GM21717 (cell line): ENCODE measurements at regions not wholly inside any gene's neighbourhood (a gene's known extent, or its start where the extent isn't known, plus 50 kb on each side); places are given as distances from the start of the nearest gene placed in this dataset.
"Not testable (repeated sequence)": the region's sequence is repeated elsewhere in the genome, so short reads cannot be mapped to it uniquely, and the experiment has no call there.

ENCODE experiments used
- ATAC-seq: cut with Tn5 transposase; IDR thresholded peaks from one replicate; pipeline ENCODE4 v1.9.1; 2021; ENCODE audit warnings: mild to moderate bottlenecking, moderate library complexity; ENCODE audit not compliant: unreplicated experiment

GRCh38 chr7:142637240-142637639 is 112.0 kb upstream of the PRSS1 start:
- no peak for ATAC-seq

DNA sequence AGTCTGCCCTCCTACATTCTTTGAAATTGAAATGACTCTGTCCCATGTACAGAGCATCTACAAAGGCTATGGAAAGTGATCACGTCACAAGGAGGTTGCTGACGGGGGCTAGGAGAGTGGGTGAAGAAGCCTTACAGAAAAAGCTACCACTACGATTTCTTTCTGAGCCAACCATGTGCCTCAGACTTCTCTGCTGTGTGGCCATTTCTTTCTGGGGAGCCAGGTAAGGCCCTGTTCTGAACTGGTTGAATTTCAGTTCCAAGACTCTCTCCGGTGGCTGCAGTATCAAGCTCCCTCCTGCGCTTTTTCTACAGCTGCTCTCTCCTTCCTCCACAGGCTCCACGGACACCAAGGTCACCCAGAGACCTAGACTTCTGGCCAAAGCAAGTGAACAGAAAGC is 112.5 kb upstream of the PRSS1 start:
- ATAC-seq, result no peak

DNA sequence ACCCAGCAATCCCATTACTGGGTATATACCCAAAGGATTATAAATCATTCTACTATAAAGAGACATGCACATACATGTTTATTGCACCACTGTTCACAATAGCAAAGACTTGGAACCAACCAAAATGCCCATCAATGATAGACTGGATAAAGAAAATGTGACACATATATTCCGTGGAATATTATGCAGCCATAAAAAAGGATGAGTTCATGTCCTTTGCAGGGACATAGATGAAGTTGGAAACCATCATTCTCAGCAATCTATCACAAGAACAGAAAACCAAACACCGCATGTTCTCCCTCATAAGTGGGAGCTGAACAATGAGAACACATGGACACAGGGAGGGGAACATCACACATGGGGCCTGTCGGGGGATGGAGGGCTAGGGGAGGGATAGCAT is 113.2 kb upstream of the PRSS1 start:
- ATAC-seq, result not testable (repeated sequence)

DNA sequence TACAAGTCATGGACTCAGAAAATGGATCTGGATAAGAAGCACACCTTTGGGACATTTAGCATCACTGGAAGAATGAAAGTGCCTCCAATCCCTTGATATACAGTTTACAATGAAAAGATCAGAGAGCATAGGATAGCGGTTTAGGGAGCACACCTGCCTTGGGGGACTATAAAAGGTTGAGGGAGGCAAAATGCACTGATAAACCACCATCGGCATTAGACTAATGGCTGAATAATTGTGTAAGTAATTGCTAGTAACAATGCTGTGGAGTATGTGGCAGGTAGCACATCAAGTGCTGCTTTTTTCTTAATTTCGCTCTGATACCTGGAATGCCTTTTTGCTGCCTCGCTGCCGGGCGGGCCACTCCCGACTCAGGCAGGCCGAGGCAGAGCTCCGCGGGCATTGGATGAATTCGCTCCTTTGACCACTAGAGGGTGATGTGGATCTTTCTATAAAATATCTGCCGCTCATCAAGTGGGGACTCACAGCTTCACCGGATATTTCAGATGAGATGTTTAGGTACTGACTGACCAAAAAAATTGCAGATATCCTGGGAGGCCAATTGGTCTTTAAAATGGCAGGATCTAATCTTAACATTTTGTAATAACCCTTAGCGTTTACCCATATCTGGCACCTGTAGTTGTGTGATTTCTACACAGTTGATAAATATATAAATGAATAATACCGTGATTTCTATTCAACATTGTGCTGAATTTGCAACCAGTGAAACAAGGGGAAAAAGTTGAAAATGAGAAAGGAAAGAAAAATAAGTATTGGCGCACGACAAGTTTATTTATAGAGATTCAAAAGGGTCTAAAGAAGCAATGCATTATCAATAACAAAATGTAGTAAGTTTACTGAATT is 116.8 kb upstream of the PRSS1 start:
- ATAC-seq, result peak; percentile 94

GRCh38 chr7:142629588-142630260 is 119.5 kb upstream of the PRSS1 start:
- ATAC-seq, result no peak

DNA sequence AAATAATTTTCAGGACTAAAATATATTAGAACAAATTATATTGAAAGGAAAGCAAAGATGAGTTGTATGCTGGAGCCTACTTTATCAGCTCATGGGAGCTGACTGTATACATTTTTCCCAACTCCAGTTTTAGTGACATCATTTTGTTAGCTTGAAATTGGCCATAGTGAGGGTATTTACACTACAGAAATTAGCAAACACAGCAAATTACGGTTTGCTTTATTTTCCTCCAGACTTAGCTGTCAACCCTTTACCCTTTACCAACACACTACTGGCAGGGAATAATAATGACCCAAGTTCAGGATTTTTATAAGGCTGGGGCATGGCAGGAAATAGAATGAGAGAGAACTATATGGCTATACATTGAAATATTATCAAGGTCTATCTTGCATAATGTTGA is 120.3 kb upstream of the PRSS1 start:
- no peak for ATAC-seq

DNA sequence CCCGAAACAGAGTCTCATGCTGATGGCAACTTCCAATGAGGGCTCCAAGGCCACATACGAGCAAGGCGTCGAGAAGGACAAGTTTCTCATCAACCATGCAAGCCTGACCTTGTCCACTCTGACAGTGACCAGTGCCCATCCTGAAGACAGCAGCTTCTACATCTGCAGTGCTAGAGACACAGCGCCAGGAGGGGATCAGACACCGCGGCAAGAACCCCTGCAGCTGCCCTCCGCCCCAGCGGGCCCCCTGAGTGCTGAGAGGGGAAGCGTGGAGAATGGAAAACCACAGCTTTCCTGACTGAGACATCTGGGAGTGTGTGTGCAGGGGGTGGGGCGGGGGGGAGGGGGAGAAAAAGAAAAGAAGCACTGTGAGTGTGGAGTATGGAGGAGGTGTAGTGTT is 122.0 kb upstream of the PRSS1 start:
- ATAC-seq, result not testable (repeated sequence)

DNA sequence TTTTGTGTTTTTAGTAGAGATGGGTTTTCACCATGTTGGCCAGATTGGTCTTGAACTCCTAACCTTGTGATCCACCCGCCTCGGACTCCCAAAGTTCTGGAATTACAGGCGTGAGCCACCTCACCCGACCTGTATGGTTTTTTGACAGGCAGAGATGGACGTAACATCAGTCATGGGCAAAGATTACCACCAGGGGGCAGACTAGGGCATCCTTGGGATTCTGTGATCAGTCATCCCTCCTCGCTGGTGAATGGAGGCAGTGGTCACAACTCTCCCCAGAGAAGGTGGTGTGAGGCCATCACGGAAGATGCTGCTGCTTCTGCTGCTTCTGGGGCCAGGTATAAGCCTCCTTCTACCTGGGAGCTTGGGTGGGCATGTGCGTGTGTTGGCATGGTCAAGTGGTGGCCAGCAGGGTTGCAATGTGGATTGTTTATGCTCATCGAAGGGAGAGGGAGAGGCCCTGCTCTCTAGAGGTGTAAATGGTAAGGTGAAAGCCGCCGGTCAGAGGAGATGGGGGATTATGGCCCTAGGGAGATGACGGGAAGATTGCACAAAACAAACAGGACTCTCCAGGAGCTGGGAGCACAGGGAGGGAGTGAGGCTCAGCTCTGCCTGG is 122.7 kb upstream of the PRSS1 start:
- ATAC-seq, result peak; percentile 88

DNA sequence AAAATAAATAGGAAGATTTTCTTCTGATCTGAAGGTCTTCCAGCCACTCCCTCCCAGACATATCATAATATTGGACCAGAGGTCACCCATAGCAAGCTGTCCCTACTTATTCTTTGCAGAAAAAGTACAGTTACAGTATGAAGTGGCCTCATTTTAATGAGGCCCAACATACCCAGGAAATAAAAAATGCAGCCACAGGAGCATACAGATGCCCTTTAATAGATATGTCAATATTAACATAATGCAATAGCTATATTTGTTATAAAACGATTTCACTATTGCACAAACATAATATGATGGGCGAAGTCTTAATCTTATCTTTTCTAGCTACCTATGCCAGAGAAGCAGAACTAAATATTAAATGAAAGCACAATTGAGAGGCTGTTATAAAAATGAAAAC is 124.1 kb upstream of the PRSS1 start:
- not testable (repeated sequence) for ATAC-seq

DNA sequence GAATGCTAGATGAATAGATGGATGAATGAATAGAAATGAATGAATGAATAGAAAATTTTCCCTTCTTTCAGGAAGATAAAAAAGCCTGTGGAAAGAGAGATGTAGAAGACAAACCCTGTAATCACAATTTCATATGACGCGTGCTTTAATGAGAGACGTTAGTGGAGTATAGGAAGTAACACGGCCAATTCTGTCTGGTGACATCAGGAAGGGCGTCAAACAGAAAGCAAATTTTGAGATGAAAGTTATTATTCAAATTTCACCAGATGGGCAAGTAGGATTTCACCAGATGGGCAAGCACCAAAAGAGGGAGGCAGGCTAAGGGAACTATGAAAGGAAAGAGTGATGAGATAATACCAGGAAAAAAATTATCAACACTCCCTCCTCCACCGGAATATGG is 128.9 kb upstream of the PRSS1 start:
- no peak for ATAC-seq

- ATAC-seq, result no peak
Observed at GRCh38 chr7:142618655-142619351, 130.5 kb upstream of the PRSS1 start.

DNA sequence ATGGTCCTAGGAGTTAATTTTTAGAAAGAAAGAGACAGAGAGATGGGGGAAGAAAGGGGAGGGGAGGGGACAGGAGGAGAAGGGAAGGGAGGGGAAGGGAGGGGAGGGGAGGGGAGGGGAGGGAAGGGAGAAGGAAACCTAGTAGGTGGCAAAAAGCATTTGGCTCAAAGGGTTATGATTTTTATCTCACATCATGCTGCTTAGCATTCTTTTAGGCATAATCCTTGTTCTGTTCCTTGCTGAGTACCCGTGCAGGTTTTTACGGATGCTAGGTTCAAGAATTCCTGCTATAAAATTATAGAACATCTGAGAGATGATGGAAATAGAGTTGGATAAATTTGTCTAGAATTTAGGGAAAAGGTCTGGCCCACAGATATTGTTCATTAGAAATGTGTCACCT is 132.4 kb upstream of the PRSS1 start:
- no peak for ATAC-seq

DNA sequence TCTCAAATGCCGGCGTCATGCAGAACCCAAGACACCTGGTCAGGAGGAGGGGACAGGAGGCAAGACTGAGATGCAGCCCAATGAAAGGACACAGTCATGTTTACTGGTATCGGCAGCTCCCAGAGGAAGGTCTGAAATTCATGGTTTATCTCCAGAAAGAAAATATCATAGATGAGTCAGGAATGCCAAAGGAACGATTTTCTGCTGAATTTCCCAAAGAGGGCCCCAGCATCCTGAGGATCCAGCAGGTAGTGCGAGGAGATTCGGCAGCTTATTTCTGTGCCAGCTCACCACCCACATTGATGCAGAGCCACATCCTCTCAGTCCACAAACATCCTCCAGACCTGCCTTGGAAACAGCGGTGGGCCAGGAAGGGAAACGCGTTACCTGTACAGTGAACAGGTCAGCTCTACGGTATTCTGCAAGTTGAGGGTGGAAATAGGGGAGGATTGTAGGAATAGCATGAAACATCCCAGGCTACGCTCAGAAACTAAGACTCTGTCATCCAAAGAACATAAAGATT is 133.1 kb upstream of the PRSS1 start:
- ATAC-seq, result no peak

GRCh38 chr7:142615508-142615907 is 133.8 kb upstream of the PRSS1 start:
- no peak for ATAC-seq

DNA sequence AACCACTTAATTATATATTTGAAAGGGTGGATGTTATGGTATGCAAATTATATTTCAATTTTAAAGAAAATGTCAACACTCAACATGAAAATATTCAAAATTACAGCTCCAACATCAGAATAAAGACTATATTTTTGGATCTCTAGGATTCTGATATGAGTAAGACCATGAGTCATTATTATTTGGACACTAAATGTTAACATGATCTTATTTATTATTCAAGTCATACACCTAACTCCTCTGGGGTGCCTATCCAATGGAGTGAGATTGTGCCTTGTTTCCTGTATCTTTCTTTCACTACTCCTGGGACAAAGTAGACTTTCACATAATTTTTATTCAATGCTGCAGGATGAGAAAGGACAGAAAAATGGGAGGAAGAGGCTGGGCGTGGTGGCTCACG is 135.2 kb upstream of the PRSS1 start:
- no peak for ATAC-seq

- ATAC-seq, result no peak
Observed at GRCh38 chr7:142612237-142612881, 136.9 kb upstream of the PRSS1 start.

DNA sequence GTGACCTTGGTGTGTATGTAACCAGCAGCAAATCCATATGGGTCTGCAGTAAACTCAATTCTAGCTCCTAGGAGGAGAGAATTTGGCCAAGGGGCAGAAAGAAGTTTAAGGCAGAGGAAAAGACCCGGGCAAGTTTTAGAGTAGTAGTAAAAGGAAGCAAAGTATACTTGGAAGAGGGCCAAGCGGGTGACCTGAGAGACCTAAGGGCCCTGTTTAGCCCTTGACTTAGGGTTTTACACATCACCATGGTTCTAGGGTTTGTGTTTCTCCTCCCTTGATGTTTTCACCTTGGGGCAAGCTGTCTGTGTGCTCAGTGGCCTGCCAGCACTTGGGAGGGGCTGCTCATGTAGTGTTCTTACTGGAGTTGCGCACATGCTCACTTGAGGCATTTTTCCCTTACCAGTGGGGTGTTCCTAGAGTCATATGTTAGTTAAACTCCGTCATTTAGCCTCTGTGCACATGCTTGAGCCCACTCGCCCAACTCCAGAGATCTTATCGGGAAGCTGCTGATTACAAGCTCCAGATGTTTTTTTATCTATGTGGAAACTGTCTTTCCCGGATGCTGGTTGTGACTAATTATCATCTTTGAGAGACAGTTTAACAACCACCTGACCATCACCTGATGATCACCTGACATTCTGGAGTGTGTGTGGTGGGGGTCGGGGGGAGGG is 137.6 kb upstream of the PRSS1 start:
- ATAC-seq, result no peak

- no peak for ATAC-seq
Observed at GRCh38 chr7:142608630-142609428, 140.4 kb upstream of the PRSS1 start.

GRCh38 chr7:142607351-142607750 is 141.9 kb upstream of the PRSS1 start:
- no peak for ATAC-seq
